NCI-H774 (cell line): ENCODE measurements at regions not wholly inside any gene's neighbourhood (a gene's known extent, or its start where the extent isn't known, plus 50 kb on each side); places are given as distances from the start of the nearest gene placed in this dataset.
A peak's percentile ranks its signal among the peaks of the same experiment; 100 is the strongest.

ENCODE experiments used
- DNase-seq: peaks from one replicate; lab custom pipeline; 2025; lab: John Stamatoyannopoulos, UW

DNA sequence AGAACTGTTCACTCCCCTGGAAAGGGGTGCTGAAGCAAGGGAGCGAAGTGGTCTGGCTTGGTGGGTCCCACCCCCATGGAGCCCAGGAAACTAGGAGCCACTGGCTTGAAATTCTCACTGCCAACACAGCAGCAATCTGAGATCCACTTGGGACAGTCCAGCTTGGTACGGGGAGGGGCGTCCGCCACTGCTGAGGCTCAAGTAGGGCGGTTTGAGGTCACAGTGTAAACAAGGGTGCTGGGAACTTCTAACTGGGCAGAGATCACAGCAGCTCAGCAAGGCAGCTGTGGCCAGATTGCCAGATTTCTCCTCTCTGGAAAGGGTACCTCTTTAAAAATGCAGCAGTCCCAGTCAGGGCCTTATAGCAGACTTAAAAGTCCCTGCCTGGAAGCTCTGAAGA lies 53.9 kb upstream of the GALNTL6 start:
- no peak for DNase-seq

DNA sequence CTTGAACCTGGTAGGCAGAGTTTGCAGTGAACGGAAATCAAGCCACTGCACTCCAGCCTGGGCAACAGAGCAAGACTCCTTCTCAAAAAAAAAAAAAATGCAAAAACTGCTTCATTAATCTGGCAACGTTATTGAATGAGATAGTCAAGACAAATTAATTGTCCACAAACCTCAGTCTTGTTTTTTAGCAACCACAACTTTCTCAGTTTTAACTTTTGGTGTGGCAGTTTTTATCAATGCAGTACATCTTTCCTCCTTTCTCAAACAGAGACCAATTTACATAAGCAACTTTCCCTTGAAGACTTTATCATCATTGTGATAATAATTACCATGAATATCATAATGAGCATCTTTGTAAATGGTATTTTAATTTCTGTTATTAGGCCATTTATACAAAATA lies 61.7 kb upstream of the GALNTL6 start:
- DNase-seq: no peak

- no peak for DNase-seq
Measured at GRCh38 chr4:171746418-171746817, 66.8 kb upstream of the GALNTL6 start.

DNA sequence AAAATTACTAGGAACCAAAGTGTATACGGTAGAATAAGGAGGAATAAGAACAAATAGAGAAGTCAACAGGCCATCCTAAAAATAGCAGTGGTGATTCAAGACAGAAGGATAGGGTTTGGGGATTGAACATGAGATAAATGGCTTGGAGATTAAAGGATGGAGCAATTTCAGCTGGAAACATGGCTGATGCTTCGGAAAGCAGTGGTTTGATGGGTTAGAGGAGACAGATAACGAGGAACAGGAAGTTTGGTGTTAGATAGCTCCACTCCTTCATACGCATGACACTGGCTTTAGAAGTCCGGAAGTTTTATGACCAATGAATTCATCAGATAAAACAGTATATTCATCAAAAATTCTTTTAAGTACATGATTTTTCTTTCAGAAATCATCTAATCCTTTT lies 70.8 kb upstream of the GALNTL6 start:
- DNase-seq: no peak

- no peak for DNase-seq
Measured at GRCh38 chr4:171727185-171727584, 86.0 kb upstream of the GALNTL6 start.

DNA sequence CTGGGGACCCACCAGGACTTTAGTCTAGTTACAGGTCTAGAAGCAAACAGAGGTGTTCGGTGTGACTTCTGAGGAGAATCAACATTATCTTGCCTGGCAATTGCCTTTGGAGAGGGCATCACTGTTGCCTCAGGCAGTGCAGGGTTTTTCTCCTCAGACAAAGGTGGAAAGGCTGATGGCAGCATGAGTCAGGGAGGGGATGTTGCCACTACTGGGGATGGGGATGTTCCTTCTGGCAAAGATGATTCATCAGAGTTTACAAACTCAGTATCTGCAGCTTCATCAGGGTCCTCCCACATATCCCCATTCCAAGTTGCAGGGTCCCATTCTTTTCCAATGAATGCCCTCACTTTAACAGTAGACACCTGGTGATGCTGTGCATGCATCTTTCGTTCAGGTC lies 91.3 kb upstream of the GALNTL6 start:
- no peak for DNase-seq

GRCh38 chr4:171719691-171720090 lies 93.5 kb upstream of the GALNTL6 start:
- DNase-seq: no peak

- DNase-seq: no peak
Measured at GRCh38 chr4:171718665-171719064, 94.5 kb upstream of the GALNTL6 start.

DNA sequence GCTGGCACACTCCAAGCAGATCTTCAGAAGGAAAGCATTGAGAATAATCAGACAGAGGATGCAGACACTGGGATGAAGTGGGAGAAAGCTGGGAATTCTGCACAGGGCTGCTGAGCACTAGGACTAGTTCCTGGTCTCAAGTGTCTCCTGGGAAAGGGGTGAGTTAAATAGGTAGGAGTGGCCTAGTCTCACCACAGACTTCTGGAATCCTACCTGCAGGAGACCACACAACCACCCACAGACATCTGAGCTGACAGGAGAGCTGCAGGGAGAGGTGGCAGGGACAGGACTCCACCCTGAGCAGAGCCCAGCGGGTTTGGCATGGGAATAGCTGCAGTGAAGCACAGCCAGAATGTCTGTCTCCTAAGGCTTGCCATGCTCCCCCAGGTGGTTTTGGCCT lies 95.1 kb upstream of the GALNTL6 start:
- no peak for DNase-seq

- DNase-seq: no peak
Measured at GRCh38 chr4:171717231-171717741, 95.9 kb upstream of the GALNTL6 start.

DNA sequence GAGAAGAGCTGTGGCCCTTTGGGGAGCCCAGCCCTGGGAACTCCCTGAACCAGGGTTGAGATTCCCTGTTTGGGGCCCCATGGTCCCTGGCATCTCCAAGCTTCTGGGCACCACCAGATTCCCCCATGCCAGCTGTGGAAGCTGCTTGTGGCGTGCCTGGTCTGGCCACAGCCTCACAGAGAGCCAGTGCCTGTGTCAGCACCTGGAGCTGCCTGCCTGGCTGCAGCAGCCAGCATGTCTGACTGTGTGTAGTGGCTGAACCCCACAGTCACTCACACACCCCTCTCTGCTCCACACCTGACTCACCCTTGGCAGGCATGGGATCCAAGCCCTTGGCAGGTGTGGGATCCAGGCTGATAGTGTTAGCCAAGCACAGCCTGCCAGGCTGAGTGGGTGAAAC lies 97.2 kb upstream of the GALNTL6 start:
- no peak for DNase-seq

GRCh38 chr4:171714791-171715454 lies 98.3 kb upstream of the GALNTL6 start:
- DNase-seq: no peak

DNA sequence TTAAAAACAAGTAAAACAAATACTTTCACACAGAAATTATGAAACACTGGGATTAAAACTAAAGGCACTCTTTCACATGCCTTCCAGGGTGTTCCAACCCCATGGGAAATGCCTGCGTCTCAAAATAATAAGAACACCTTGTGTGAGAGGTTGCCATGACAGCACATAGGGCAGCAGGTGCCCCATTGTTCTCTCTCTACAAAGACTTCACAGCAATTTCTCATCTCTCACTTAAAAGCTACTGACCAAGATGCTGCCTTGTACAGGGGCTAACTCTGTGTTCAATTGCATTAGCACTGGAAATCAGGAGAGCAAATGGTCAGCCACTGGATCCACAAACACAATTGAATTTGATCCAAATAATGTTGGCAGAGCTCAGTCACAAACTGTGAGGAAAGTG lies 102.5 kb upstream of the GALNTL6 start:
- DNase-seq: peak; percentile 14

DNA sequence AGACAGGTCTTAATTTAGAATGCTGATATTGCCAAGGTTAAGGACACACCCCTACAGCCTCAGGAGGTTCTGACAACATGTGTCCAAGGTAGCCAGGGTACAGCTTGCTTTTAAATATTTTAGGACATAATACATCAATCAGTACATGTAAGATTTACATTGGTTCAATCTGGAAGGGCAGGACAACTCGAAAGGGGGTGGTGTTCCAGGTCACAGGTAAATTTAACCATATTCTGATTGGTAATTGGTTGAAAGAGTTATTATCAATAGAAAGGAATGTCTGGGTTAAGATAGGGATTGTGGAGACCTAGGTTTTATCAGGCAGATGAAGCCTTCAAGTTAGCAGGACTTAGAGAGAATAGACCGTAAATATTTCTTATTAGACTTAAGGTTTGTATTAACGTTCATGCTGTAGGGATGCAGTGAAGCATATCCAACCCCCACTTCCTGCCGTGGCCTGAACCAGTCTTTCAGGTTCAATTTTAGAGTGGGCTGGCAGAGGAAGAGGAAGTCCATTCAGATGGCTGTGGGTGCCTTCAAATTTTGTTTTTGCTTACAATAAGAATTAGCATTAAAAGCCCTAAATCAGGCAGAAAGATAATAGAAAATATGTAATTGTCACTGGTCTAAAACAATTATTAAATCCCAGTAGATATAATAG lies 136.5 kb upstream of the GALNTL6 start:
- no peak for DNase-seq

GRCh38 chr4:171674781-171675180 lies 138.4 kb upstream of the GALNTL6 start:
- DNase-seq: no peak

DNA sequence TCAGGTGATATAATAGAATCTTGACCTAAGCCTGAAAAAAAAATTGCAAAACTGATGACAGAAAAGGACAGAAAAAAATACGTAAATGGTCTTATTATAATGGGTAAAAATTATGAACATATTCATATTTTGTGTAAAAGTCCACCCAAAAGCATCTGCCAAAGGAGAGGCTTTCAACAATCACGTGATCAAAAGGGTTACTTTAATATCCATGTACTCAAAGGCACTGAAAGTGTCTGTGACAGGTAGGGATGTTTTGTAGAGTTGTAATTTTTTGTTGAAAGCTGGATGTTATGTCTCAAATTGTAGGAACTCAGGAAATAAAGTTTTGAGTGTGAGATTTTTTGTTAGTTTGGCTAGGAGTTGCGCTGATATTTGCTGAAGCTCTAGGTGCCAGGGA lies 144.8 kb upstream of the GALNTL6 start:
- no peak for DNase-seq

DNA sequence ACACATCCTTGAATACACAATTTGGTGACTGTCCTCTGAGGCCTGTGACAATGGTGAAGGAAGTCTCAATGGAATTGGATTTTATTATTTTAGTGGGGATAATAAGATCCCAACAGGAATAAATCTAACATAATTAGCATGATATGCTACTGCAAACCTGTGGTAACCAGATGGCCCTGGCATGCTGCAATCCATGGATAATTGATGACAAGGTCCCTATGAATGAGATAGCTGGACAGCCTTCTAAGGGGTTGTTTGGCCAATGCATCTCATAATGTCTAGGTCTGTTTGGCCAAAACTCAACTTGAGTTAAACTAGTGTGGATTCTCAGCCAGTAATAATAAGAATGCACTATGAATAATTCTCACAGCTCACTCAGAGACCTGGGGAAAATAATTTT lies 145.3 kb upstream of the GALNTL6 start:
- no peak for DNase-seq

DNA sequence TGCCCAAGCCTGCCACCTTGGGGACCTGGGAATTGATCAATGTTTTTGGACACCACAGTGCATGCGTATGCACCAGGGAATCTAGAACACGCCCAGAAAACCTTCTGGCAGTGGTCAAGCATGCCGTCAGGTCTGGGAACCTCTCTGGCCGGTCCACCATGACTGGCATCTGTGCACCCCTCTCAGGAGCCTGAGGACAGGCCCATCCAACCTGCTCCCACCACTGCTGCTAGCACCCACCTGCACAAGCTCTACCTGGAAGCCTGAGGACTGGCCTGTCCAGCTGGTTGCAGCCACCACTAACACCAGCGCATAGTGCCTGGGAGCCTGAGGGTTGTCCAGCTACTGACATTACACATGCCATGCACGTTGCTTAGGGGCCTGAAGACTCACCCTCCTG lies 162.1 kb upstream of the GALNTL6 start:
- no peak for DNase-seq

DNA sequence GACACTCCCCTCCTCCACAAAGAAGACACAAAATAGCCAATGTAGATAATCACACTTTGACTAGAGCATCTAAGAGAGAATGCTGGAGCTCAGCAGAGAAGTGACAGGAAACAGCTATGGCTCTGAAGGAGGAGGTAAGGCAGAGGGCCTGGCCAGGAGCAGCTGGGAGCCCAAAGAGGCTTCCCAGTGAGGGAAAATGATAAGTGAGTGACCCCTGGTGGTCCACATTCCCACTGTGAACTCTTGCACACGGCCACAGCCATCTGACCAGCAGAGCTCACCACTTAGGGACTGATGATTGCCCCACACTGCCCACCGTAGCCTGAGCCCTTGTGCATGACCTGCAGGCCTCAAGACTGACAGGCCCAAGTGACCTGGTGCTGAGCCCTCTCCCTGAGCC lies 162.7 kb upstream of the GALNTL6 start:
- DNase-seq: no peak

GRCh38 chr4:171648926-171649325 lies 164.3 kb upstream of the GALNTL6 start:
- no peak for DNase-seq

DNA sequence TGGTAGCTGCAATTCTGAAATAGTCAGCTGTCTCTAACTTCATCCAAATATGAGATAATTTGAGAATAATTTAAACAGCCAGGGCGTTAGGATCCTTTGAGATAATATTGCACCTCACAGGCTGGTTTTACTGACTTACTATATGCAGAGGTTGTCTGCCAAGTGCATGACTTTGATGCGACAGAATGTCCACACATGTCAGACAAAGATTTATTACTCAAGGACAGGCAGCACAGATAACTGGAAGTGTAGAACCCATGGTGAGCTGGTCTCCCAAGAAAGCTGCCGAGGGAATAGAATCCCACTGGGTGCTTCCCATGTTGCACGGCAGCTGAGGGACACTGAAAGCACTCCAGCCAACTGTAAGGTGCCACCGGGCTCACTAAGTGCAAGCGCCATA lies 166.2 kb upstream of the GALNTL6 start:
- no peak for DNase-seq

- DNase-seq: no peak
Measured at GRCh38 chr4:171644430-171645057, 168.7 kb upstream of the GALNTL6 start.

DNA sequence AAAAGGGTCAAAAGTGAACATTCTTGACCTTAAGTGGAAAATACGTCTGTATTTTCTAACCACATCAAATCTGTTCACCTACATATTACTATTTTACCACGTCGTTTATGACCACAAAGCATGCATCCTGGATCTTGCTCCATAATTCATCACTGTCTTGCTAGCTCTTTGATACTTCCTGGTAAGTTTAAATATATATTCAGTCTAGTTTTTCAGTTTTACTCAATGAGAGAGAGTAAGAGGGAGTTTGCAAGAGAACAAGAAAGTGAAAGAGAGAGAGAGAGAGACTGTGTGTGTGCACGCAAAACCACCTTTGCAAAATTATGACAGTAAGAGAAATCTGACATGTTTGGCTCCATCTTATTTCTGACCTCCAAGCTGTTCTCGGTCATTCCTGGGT lies 173.7 kb upstream of the GALNTL6 start:
- no peak for DNase-seq
